Lower leg skin (tissue), 4 donors: ENCODE measurements at regions not wholly inside any gene's neighbourhood (a gene's known extent, or its start where the extent isn't known, plus 50 kb on each side); places are given as distances from the start of the nearest gene placed in this dataset.

Experiments used
- DNase-seq, 2 donors: peaks; one replicate each; pipeline ENCODE4 v3.0.0-alpha.2; 2019; ENCODE audit warnings: low spot score in 2 of 2
- H3K4me3 ChIP-seq: fragments of 200-600 bp; sonication (generic); 2 replicates; pipeline ENCODE4 v1.5.1; 2017; ENCODE audit warnings: mild to moderate bottlenecking, low read depth; ENCODE audit not compliant: poor library complexity, severe bottlenecking
- POLR2A ChIP-seq, 2 donors: fragments of 450-650 bp; IDR thresholded peaks; one replicate each; pipeline ENCODE4 v1.6.1; 2016 to 2017; ENCODE audit warnings: antibody characterized with exemption in 2 of 2, mild to moderate bottlenecking in 1 of 2, moderate library complexity in 1 of 2
- WGBS, 2 donors: methylation state at CpG; one replicate each; pipeline ENCODE4 v1.1.5; 2018; 5-methylcytosine and 5-hydroxymethylcytosine counted together
- intact Hi-C: fragments of 100-400 bp; cut with DNase I; formaldehyde crosslinking; loops from one replicate; pipeline ENCODE4 v1.15.0; 2023; ENCODE audit warnings: low total_unique reads
- TF ChIP-seq, protein P1 (sequence below), 3 donors: fragments of 450-650 bp; IDR thresholded peaks; one replicate each; pipeline ENCODE4 v1.5.1; 2016; ENCODE audit warnings: antibody characterized with exemption in 3 of 3, mild to moderate bottlenecking in 3 of 3, moderate library complexity in 2 of 3

DNA sequence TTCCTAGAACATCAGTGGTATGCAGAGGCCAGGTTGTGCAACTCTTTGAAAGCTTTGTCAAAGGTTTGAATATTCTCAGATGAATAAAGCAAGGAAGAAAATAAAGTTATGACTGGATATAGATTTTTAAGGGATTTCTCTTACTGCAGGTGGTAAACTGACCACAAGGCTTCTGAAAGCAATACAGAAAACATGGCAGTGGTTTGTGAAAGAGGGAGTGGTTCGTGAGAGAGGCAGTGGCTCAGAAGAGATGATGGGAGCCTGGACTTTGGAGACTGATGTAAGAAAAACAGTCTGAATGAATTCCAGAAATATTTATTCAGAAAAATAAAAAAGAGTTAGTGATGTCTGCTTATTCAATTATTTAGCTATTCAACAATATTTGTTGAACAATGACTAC is 380.4 kb upstream of the CTNND2 start:
- H3K4me3 ChIP-seq: no peak overlapping the region
- WGBS, 2 donors: 61 to 71% methylated on average over 1 of the region's 1 CpG
- no peak for DNase-seq
- intact Hi-C loops: no loop called here
- TF ChIP-seq, protein P1, sequence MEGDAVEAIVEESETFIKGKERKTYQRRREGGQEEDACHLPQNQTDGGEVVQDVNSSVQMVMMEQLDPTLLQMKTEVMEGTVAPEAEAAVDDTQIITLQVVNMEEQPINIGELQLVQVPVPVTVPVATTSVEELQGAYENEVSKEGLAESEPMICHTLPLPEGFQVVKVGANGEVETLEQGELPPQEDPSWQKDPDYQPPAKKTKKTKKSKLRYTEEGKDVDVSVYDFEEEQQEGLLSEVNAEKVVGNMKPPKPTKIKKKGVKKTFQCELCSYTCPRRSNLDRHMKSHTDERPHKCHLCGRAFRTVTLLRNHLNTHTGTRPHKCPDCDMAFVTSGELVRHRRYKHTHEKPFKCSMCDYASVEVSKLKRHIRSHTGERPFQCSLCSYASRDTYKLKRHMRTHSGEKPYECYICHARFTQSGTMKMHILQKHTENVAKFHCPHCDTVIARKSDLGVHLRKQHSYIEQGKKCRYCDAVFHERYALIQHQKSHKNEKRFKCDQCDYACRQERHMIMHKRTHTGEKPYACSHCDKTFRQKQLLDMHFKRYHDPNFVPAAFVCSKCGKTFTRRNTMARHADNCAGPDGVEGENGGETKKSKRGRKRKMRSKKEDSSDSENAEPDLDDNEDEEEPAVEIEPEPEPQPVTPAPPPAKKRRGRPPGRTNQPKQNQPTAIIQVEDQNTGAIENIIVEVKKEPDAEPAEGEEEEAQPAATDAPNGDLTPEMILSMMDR (IDR thresholded peaks at IDR 0.05): no peak
- TF ChIP-seq POLR2A (IDR thresholded peaks at IDR 0.05): no peak

DNA sequence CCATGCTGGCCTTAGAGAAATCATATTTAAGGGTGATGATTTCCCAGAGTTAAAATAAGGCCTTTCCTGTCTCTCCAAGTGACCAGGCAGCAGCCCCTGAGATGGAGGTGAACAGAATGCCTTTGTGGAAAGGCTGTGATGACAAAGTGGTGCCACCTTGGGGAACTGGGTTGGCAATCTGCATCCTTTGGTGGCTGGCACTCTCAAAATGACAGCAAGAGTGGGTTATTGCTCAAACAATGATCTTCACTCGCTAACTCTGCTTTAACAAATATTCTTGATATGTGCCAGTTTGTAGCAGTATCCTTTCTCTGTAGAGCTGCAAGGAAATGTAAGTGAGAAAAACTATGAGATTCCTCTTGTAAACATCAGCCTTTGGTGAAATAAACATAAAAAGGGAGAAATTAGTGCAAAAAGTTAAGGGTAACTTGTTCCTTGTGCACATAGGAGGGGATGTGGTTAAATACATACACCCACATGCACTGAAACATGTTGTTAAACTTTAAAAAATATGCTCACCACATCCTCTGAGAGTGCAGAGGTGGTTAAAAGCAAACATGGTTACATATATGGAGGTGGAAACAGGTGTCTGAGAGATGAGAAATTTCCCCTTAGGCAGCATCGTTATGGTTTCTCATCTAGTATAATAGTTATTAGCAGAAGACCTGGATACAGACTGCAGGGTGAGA is 373.4 kb upstream of the CTNND2 start:
- no peak overlapping the region for H3K4me3 ChIP-seq
- 77 to 80% methylated on average over 2 of the region's 2 CpGs for WGBS, 2 donors
- intact Hi-C loops: no loop called here
- TF ChIP-seq POLR2A (IDR thresholded peaks at IDR 0.05): no peak
- TF ChIP-seq, protein P1 (IDR thresholded peaks at IDR 0.05): no peak
- no peak for DNase-seq

DNA sequence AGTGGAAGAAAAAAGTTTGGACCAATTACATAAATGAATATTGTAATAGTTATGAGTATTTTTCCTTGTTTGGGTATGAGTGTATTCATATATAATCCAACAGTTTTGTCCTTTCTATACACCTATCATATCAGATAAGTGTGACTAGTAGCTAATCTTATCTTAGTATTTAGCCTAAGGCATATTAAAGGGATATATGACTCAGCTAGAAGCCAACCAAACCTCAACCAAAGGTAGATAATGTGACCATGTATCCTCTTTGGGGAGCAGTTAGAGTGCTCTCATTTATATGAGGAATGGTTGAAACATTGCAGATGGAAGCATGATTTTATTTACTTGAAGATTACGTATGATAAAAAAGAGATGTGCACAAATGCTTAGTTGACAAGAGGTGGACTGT is 370.0 kb upstream of the CTNND2 start:
- intact Hi-C loops: no loop called here
- DNase-seq: no peak
- no peak overlapping the region for H3K4me3 ChIP-seq
- 83 to 87% methylated on average over 1 of the region's 1 CpG for WGBS, 2 donors
- TF ChIP-seq, protein P1 (IDR thresholded peaks at IDR 0.05): no peak
- TF ChIP-seq POLR2A (IDR thresholded peaks at IDR 0.05): no peak

DNA sequence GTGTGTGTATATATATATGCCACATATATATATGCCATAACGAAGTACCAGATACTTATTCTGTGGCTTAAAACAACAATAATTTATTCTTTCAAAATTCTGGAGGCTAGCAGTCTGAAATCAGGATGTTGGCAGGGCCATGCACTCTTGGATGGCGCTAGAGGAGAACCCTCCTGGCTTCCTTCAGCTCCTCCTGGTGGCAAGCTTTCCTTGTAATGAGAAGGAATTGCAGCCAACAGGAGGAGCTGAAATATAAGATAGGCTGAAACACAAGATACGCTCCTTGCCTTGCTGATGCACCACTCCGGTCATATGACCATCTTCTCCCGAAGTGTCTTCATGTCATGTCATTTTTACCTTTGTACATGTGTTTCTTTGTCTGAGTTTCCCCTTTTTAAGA is 368.1 kb upstream of the CTNND2 start:
- TF ChIP-seq, protein P1 (IDR thresholded peaks at IDR 0.05): no peak
- no peak for TF ChIP-seq POLR2A (IDR thresholded peaks at IDR 0.05)
- no peak for DNase-seq
- 75 to 81% methylated on average over 5 of the region's 5 CpGs for WGBS, 2 donors
- no peak overlapping the region for H3K4me3 ChIP-seq
- intact Hi-C loops: no loop called here

DNA sequence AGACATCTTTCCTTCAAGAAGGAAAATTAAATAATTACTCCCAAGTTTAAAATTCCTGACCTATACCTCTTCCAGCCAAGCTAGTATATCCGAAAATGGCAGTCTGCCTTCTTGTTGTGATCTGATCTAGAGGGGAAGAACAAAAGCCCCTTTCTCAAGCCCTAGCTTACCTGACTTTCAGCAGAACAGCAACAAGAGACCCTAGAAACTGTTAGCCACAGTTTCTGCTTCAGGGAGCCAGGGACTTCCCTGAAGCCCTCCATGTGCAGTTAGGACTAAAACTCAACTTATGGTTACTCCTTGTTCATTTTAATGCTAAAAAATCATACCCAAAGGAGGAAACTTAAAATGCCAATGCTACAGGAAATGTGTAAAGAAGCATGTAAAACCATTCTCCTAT is 366.7 kb upstream of the CTNND2 start:
- H3K4me3 ChIP-seq: no peak overlapping the region
- TF ChIP-seq POLR2A (IDR thresholded peaks at IDR 0.05): no peak
- TF ChIP-seq, protein P1 (IDR thresholded peaks at IDR 0.05): no peak
- WGBS, 2 donors: 76 to 81% methylated on average over 1 of the region's 1 CpG
- no peak for DNase-seq
- intact Hi-C loops: no loop called here

DNA sequence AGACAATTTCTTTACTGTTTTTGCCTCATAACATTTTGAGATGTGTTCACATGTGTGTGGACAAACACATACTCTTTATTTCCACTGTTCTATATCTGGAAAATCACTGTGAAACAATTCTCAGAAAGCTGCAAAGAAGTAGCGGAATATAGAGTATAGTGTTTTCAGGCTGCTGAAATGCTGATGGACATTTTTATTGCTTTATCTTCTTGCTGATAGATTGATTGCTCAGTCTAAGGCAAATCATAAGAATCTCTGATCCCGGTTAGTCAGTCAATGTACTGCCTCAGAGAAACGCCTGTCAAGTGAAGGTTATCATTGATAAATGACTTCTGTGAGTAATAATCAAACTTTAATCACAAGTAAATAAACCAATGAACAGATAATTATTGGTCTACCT is 364.9 kb upstream of the CTNND2 start:
- WGBS, 2 donors: 64 to 79% methylated on average over 3 of the region's 3 CpGs
- intact Hi-C loops: no loop called here
- TF ChIP-seq, protein P1 (IDR thresholded peaks at IDR 0.05): no peak
- no peak for TF ChIP-seq POLR2A (IDR thresholded peaks at IDR 0.05)
- no peak for DNase-seq
- H3K4me3 ChIP-seq: no peak overlapping the region
